Ovary (tissue), 3 donors: ENCODE measurements at regions not wholly inside any gene's neighbourhood (a gene's known extent, or its start where the extent isn't known, plus 50 kb on each side); places are given as distances from the start of the nearest gene placed in this dataset.

Source experiments
- EP300 ChIP-seq: sonication (generic); formaldehyde crosslinking; IDR thresholded peaks from one replicate; pipeline ENCODE4 v1.6.1; 2017; ENCODE audit warnings: antibody characterized with exemption
- POLR2A ChIP-seq: fragments of 450-650 bp; IDR thresholded peaks from one replicate; pipeline ENCODE4 v1.6.1; 2017; ENCODE audit warnings: antibody characterized with exemption, mild to moderate bottlenecking, moderate library complexity
- TF ChIP-seq, protein P1 (sequence below), 3 donors: fragments of 450-650 bp in 2 of 3; fragments of 200-600 bp in 1 of 3; IDR thresholded peaks; one replicate each; pipeline versions ENCODE4 v1.5.1 to v1.8.0; 2016 to 2022; ENCODE audit warnings: antibody characterized with exemption in 3 of 3, mild to moderate bottlenecking in 1 of 3
- donor health status: DM: no; HTN: no; CAD: no.

DNA sequence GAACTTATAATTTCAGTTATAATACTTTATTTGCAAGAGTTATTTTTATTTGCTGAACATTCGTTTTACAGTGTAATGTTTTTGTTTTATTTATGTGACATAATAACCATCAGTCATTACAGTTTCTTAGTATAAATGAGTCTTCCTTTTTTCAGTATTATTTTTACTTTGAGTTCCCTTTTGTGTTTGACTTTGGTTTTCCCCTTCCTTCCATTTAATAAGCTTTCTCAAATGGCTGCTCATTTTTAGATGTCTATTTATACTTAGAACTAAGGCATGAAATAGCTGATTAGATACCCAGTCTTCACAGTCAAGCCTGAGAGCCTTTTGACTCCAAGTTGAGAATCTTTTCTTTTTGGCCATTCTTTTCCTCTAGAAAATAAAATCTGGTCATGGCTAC lies 404.5 kb downstream of the LRFN5 start:
- TF ChIP-seq, protein P1, sequence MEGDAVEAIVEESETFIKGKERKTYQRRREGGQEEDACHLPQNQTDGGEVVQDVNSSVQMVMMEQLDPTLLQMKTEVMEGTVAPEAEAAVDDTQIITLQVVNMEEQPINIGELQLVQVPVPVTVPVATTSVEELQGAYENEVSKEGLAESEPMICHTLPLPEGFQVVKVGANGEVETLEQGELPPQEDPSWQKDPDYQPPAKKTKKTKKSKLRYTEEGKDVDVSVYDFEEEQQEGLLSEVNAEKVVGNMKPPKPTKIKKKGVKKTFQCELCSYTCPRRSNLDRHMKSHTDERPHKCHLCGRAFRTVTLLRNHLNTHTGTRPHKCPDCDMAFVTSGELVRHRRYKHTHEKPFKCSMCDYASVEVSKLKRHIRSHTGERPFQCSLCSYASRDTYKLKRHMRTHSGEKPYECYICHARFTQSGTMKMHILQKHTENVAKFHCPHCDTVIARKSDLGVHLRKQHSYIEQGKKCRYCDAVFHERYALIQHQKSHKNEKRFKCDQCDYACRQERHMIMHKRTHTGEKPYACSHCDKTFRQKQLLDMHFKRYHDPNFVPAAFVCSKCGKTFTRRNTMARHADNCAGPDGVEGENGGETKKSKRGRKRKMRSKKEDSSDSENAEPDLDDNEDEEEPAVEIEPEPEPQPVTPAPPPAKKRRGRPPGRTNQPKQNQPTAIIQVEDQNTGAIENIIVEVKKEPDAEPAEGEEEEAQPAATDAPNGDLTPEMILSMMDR (IDR thresholded peaks at IDR 0.05), result no peak
- TF ChIP-seq POLR2A (no peak), EP300 (no peak)
